ENCODE measurements at regions not wholly inside any gene's neighbourhood (a gene's known extent, or its start where the extent isn't known, plus 50 kb on each side); places are given as distances from the start of the nearest gene placed in this dataset.

- DNase-seq (ENCODE audit: low read depth): no peak
These were observed 343.7 kb upstream of the SOX14 start for GRCh38 chr3:137420198-137420995.

GRCh38 chr3:137438561-137438960, 325.6 kb upstream of the SOX14 start:
- no peak for DNase-seq (ENCODE audit: low read depth)

GRCh38 chr3:137460944-137461343, 303.2 kb upstream of the SOX14 start:
- no peak for DNase-seq (ENCODE audit: low read depth)

- DNase-seq (ENCODE audit: low read depth): no peak
These were observed 301.0 kb upstream of the SOX14 start for GRCh38 chr3:137463131-137463530.

GRCh38 chr3:137464341-137464740, 299.8 kb upstream of the SOX14 start:
- DNase-seq (ENCODE audit: low read depth): no peak

GRCh38 chr3:137468446-137468845, 295.7 kb upstream of the SOX14 start:
- no peak for DNase-seq (ENCODE audit: low read depth)

GRCh38 chr3:137469263-137469662, 294.9 kb upstream of the SOX14 start:
- no peak for DNase-seq (ENCODE audit: low read depth)

GRCh38 chr3:137471130-137471529, 293.0 kb upstream of the SOX14 start:
- no peak for DNase-seq (ENCODE audit: low read depth)

- no peak for DNase-seq (ENCODE audit: low read depth)
These were observed 292.4 kb upstream of the SOX14 start for GRCh38 chr3:137471558-137472204.

GRCh38 chr3:137477614-137478013, 286.5 kb upstream of the SOX14 start:
- DNase-seq (ENCODE audit: low read depth): no peak

- DNase-seq (ENCODE audit: low read depth): no peak
These were observed 254.6 kb upstream of the SOX14 start for GRCh38 chr3:137509354-137510045.

- DNase-seq (ENCODE audit: low read depth): no peak
These were observed 252.5 kb upstream of the SOX14 start for GRCh38 chr3:137511655-137512054.

- DNase-seq (ENCODE audit: low read depth): no peak
These were observed 249.3 kb upstream of the SOX14 start for GRCh38 chr3:137514853-137515252.

- no peak for DNase-seq (ENCODE audit: low read depth)
These were observed 244.5 kb upstream of the SOX14 start for GRCh38 chr3:137519602-137520001.

GRCh38 chr3:137524751-137525150, 239.4 kb upstream of the SOX14 start:
- no peak for DNase-seq (ENCODE audit: low read depth)

GRCh38 chr3:137525471-137525870, 238.6 kb upstream of the SOX14 start:
- no peak for DNase-seq (ENCODE audit: low read depth)

- no peak for DNase-seq (ENCODE audit: low read depth)
These were observed 222.1 kb upstream of the SOX14 start for GRCh38 chr3:137542049-137542448.

- DNase-seq (ENCODE audit: low read depth): no peak
These were observed 209.9 kb upstream of the SOX14 start for GRCh38 chr3:137554242-137554641.

- DNase-seq (ENCODE audit: low read depth): no peak
These were observed 195.2 kb upstream of the SOX14 start for GRCh38 chr3:137568880-137569279.

- no peak for DNase-seq (ENCODE audit: low read depth)
These were observed 191.2 kb upstream of the SOX14 start for GRCh38 chr3:137572931-137573330.

GRCh38 chr3:137582484-137582883, 181.6 kb upstream of the SOX14 start:
- no peak for DNase-seq (ENCODE audit: low read depth)

GRCh38 chr3:137583256-137583655, 180.9 kb upstream of the SOX14 start:
- DNase-seq (ENCODE audit: low read depth): no peak

- no peak for DNase-seq (ENCODE audit: low read depth)
These were observed 175.2 kb upstream of the SOX14 start for GRCh38 chr3:137588871-137589270.
